ENCODE measurements at regions not wholly inside any gene's neighbourhood (a gene's known extent, or its start where the extent isn't known, plus 50 kb on each side); places are given as distances from the start of the nearest gene placed in this dataset.

GRCh38 chr12:75711271-75711670, 199.9 kb upstream of the KRR1 start:
- TF ChIP-seq JUND (IDR thresholded peaks at IDR 0.05) (no peak), MEF2A (IDR thresholded peaks at IDR 0.05; ENCODE audit: borderline replicate concordance, low read depth) (no peak), YY1 (IDR thresholded peaks at IDR 0.05; ENCODE audit: low read depth) (no peak), TCF12 (IDR thresholded peaks at IDR 0.05) (no peak), RAD21 (IDR thresholded peaks at IDR 0.05; ENCODE audit: low read length) (no peak), NFIC (IDR thresholded peaks at IDR 0.05; ENCODE audit: borderline replicate concordance) (no peak), FOXJ3 (CRISPR knock-in tag; IDR thresholded peaks at IDR 0.05) (no peak), RFX5 (IDR thresholded peaks at IDR 0.05; ENCODE audit: low read length) (no peak), EP300 (IDR thresholded peaks at IDR 0.05; ENCODE audit: borderline replicate concordance in 1 of 2, low read depth in 1 of 2, low read length in 1 of 2) (no peak), FOSL2 (IDR thresholded peaks at IDR 0.05; ENCODE audit: borderline replicate concordance, low read depth) (no peak), NRF1 (IDR thresholded peaks at IDR 0.05; ENCODE audit: low read depth, low read length) (no peak), TAF1 (IDR thresholded peaks at IDR 0.05; ENCODE audit: borderline replicate concordance, low read depth, low read length) (no peak), EZH2phosphoT487 (IDR thresholded peaks at IDR 0.05; ENCODE audit: borderline replicate concordance, low read depth) (no peak), RCOR1 (IDR thresholded peaks at IDR 0.05; ENCODE audit: low read length) (no peak), RXRA (IDR thresholded peaks at IDR 0.05; ENCODE audit: borderline replicate concordance, low read depth) (no peak)
- TF ChIP-seq, protein P1, sequence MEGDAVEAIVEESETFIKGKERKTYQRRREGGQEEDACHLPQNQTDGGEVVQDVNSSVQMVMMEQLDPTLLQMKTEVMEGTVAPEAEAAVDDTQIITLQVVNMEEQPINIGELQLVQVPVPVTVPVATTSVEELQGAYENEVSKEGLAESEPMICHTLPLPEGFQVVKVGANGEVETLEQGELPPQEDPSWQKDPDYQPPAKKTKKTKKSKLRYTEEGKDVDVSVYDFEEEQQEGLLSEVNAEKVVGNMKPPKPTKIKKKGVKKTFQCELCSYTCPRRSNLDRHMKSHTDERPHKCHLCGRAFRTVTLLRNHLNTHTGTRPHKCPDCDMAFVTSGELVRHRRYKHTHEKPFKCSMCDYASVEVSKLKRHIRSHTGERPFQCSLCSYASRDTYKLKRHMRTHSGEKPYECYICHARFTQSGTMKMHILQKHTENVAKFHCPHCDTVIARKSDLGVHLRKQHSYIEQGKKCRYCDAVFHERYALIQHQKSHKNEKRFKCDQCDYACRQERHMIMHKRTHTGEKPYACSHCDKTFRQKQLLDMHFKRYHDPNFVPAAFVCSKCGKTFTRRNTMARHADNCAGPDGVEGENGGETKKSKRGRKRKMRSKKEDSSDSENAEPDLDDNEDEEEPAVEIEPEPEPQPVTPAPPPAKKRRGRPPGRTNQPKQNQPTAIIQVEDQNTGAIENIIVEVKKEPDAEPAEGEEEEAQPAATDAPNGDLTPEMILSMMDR (IDR thresholded peaks at IDR 0.05) = no peak
- TF ChIP-seq, protein P2, sequence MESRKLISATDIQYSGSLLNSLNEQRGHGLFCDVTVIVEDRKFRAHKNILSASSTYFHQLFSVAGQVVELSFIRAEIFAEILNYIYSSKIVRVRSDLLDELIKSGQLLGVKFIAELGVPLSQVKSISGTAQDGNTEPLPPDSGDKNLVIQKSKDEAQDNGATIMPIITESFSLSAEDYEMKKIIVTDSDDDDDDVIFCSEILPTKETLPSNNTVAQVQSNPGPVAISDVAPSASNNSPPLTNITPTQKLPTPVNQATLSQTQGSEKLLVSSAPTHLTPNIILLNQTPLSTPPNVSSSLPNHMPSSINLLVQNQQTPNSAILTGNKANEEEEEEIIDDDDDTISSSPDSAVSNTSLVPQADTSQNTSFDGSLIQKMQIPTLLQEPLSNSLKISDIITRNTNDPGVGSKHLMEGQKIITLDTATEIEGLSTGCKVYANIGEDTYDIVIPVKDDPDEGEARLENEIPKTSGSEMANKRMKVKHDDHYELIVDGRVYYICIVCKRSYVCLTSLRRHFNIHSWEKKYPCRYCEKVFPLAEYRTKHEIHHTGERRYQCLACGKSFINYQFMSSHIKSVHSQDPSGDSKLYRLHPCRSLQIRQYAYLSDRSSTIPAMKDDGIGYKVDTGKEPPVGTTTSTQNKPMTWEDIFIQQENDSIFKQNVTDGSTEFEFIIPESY (IDR thresholded peaks at IDR 0.05; ENCODE audit: borderline replicate concordance, low read depth) = no peak
- TF ChIP-seq, protein P3, sequence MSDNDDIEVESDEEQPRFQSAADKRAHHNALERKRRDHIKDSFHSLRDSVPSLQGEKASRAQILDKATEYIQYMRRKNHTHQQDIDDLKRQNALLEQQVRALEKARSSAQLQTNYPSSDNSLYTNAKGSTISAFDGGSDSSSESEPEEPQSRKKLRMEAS (IDR thresholded peaks at IDR 0.05; ENCODE audit: low read depth) = no peak
- TF ChIP-seq, protein P4, sequence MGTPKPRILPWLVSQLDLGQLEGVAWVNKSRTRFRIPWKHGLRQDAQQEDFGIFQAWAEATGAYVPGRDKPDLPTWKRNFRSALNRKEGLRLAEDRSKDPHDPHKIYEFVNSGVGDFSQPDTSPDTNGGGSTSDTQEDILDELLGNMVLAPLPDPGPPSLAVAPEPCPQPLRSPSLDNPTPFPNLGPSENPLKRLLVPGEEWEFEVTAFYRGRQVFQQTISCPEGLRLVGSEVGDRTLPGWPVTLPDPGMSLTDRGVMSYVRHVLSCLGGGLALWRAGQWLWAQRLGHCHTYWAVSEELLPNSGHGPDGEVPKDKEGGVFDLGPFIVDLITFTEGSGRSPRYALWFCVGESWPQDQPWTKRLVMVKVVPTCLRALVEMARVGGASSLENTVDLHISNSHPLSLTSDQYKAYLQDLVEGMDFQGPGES (IDR thresholded peaks at IDR 0.05; ENCODE audit: low read depth, low read length) = no peak
- TF ChIP-seq, protein P5, sequence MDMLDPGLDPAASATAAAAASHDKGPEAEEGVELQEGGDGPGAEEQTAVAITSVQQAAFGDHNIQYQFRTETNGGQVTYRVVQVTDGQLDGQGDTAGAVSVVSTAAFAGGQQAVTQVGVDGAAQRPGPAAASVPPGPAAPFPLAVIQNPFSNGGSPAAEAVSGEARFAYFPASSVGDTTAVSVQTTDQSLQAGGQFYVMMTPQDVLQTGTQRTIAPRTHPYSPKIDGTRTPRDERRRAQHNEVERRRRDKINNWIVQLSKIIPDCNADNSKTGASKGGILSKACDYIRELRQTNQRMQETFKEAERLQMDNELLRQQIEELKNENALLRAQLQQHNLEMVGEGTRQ (IDR thresholded peaks at IDR 0.05; ENCODE audit: borderline replicate concordance, low read depth, low read length) = no peak
- CTCF ChIA-PET = interaction anchor here (1.1 to 1.8 kb wide), 4 partner anchors 10 to 126 kb away, joined by 3 to 4 read pairs (median 3); no protein-coding TSS in a partner anchor
- Histone ChIP-seq H3K79me2 (ENCODE audit: insufficient read depth) (no peaks in the 10 kb centered on the region), H3K4me2 (no peak overlapping the region), H2AFZ (ENCODE audit: low read depth) (no peak overlapping the region), H3K27ac (ENCODE audit: low read depth in 2 of 2, low read length in 1 of 2) (no peak overlapping the region), H3K9me2 (no peaks in the 10 kb centered on the region), H3K4me3 (ENCODE audit: low read depth in 2 of 2, low read length in 1 of 2) (no peak overlapping the region), H3K36me3 (replicated peaks in 1 of 2; ENCODE audit: control insufficient read depth in 1 of 2, insufficient read depth in 2 of 2, low read length in 1 of 2) (no peaks in the 10 kb centered on the region), H3K4me1 (ENCODE audit: control insufficient read depth in 1 of 2, insufficient read depth in 2 of 2, low read depth in 1 of 2, low read length in 1 of 2) (peaks cover 10 to 38% of the 10 kb centered on the region in 2 experiments), H3K27me3 (ENCODE audit: insufficient read depth) (no peaks in the 10 kb centered on the region), H3F3A (replicated peaks; ENCODE audit: insufficient read depth) (peaks cover 13% of the 10 kb centered on the region), H4K20me1 (ENCODE audit: insufficient read depth) (no peaks in the 10 kb centered on the region), H3K9ac (no peak overlapping the region), H3K9me3 (no peaks in the 10 kb centered on the region)
- DNase-seq = no peak
- WGBS (ENCODE audit: low lambda C conversion rate) = 89% methylated on average over 2 of the region's 2 CpGs
- POLR2A ChIA-PET = no interaction called here
